ENCODE measurements at regions not wholly inside any gene's neighbourhood (a gene's known extent, or its start where the extent isn't known, plus 50 kb on each side); places are given as distances from the start of the nearest gene placed in this dataset.
A peak's percentile ranks its signal among the peaks of the same experiment; 100 is the strongest.
"Not testable (repeated sequence)": the region's sequence is repeated elsewhere in the genome, so short reads cannot be mapped to it uniquely, and the experiment has no call there.

DNA sequence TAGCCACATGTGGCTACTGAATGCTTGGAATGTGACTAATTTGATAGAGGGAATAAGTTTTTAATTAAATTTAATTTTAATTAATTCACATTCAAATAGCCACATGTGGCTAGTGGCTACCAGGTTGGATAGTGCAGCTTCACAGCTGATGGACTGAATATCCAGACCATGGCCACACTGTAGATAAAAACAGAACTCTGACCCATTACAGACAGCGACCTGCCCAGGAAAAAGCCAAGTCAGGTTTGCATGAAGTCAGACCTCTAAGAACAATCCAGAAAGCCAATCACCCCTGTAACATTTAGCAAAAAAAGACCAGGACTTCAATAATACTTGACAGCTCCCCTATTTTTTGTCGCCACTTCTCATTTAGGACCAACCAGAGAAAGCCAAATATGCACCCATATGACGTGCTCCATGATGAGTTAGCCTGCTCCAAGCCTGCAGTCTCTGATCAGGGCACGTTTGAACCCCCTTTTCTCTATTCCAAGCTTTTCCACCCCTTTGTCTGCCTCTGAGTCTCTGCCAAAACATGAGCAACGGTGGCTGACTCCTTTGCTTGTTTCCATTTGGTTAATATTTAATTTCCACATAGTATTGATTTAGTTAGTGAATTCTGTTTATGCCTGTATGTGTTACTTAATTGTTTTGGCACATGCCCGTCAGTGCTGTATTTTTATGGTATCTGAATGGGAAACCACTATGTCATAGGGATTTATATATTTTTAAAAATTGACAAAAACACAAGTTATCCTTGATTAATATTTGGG lies 636.3 kb downstream of the UTRN start:
- H3K4me3 ChIP-seq (ENCODE audit: low read length): no peak overlapping the region
- no peak for DNase-seq (ENCODE audit: low read depth)
- TF ChIP-seq, protein P1, sequence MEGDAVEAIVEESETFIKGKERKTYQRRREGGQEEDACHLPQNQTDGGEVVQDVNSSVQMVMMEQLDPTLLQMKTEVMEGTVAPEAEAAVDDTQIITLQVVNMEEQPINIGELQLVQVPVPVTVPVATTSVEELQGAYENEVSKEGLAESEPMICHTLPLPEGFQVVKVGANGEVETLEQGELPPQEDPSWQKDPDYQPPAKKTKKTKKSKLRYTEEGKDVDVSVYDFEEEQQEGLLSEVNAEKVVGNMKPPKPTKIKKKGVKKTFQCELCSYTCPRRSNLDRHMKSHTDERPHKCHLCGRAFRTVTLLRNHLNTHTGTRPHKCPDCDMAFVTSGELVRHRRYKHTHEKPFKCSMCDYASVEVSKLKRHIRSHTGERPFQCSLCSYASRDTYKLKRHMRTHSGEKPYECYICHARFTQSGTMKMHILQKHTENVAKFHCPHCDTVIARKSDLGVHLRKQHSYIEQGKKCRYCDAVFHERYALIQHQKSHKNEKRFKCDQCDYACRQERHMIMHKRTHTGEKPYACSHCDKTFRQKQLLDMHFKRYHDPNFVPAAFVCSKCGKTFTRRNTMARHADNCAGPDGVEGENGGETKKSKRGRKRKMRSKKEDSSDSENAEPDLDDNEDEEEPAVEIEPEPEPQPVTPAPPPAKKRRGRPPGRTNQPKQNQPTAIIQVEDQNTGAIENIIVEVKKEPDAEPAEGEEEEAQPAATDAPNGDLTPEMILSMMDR (conservative IDR thresholded peaks at IDR 0.05; ENCODE audit: low read length): no peak

DNA sequence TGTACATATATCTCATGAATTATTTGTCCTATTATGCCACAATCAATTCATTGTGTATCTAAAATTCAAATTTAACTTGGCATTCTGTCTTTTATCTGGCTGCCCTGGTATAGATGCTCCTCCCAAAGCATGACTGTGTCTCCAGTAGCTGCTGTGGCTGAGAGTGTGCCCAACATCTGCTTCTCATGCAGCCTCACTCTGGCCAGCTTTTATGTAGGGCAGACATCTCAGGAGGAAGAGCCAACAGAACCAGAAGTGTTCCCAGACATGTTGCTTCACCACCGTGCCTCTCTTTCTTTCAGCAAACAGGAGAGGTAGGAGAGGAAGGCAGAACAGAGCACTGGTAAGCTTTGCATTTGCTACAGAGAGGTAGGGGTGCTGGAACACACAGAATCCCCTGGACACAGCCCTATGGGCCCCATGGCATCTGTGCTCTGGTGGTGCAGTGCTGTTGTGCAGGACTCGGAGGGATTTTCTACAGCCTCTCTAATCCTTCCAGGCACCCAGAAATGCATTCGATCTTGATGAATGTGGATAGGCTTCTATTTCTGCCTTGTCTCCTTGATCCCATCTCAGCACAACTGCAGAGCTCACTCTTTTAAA lies 637.1 kb downstream of the UTRN start:
- DNase-seq (ENCODE audit: low read depth): peak; percentile 93
- TF ChIP-seq, protein P1 (conservative IDR thresholded peaks at IDR 0.05; ENCODE audit: low read length): no peak
- H3K4me3 ChIP-seq (ENCODE audit: low read length): peak overlapping the region; percentile 23

DNA sequence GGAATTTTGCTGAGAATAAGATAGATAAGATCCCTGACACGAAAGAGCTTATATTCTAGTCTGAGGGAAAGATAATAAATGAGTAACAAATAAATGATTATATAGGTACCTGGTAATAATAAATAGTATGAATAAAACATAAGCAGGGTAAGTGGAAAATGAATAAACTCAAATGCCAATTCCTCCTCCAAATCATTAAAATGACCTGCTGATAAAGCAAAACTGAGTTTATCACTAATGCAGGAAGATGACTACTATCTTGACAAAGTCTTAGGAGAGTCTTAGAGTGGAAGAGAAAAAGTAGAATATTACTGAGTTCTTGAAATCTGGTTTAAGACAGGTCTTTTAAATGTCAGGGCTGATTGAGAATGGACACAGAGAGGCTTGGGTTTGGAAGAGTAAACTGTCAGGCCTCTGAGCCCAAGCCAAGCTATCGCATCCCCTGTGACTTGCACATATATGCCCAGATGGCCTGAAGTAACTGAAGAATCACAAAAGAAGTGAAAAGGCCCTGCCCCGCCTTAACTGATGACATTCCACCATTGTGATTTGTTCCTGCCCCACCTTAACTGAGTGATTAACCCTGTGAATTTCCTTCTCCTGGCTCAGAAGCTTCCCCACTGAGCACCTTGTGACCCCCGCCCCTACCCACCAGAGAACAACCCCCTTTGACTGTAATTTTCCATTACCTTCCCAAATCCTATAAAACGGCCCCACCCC lies 637.8 kb downstream of the UTRN start:
- not testable (repeated sequence) for DNase-seq (ENCODE audit: low read depth); H3K4me3 ChIP-seq (ENCODE audit: low read length)

DNA sequence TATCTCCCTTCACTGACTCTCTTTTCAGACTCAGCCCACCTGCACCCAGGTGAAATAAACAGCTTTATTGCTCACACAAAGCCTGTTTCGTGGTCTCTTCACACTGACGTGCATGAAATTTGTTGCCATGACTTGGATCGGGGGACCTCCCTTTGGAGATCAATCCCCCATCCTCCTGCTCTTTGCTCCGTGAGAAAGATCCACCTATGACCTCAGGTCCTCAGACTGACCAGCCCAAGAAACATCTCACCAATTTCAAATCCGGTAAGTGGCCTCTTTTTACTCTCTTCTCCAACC lies 638.3 kb downstream of the UTRN start:
- DNase-seq (ENCODE audit: low read depth); H3K4me3 ChIP-seq (ENCODE audit: low read length): not testable (repeated sequence)

DNA sequence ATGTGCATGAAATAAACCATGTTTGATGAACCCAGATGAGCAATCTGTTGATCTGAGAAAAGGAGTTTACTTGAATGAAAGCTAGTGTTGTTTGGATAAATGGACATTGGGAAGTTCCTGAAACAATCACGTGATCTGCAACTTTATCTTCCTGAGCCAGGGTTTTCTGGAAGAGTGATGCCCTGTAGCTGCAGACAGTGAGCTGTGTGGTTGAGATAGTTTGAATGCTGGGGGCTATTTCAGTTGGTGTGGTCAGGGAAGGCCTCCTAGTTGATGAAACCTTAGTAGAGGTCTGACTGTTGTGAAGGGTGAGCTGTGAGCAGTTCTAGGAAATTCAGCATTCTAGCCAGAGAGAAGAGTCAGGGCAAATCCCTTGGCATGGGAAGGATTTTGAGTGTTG lies 643.7 kb downstream of the UTRN start:
- no peak for DNase-seq (ENCODE audit: low read depth)
- H3K4me3 ChIP-seq (ENCODE audit: low read length): no peak overlapping the region
- TF ChIP-seq, protein P1 (conservative IDR thresholded peaks at IDR 0.05; ENCODE audit: low read length): no peak

DNA sequence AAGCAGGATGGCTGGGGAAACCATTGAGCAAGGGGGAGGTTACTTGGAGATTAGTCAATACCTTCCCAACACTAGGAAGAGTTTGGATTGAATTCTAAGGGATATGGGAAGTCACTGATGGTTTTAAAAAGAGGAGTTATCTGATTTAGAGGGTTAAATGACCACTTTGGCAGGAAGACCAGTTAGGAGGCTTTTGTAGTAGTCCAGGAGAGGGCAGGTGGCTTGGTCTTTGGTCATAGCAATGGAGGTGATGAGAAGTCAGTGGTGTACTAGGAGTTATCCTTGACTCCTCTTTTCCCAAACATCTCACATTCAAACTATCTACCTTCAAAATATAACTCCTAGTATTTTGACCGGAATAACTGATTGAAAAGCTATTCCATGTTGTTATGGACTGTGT lies 644.1 kb downstream of the UTRN start:
- DNase-seq (ENCODE audit: low read depth): no peak
- no peak overlapping the region for H3K4me3 ChIP-seq (ENCODE audit: low read length)
- TF ChIP-seq, protein P1 (conservative IDR thresholded peaks at IDR 0.05; ENCODE audit: low read length): no peak

DNA sequence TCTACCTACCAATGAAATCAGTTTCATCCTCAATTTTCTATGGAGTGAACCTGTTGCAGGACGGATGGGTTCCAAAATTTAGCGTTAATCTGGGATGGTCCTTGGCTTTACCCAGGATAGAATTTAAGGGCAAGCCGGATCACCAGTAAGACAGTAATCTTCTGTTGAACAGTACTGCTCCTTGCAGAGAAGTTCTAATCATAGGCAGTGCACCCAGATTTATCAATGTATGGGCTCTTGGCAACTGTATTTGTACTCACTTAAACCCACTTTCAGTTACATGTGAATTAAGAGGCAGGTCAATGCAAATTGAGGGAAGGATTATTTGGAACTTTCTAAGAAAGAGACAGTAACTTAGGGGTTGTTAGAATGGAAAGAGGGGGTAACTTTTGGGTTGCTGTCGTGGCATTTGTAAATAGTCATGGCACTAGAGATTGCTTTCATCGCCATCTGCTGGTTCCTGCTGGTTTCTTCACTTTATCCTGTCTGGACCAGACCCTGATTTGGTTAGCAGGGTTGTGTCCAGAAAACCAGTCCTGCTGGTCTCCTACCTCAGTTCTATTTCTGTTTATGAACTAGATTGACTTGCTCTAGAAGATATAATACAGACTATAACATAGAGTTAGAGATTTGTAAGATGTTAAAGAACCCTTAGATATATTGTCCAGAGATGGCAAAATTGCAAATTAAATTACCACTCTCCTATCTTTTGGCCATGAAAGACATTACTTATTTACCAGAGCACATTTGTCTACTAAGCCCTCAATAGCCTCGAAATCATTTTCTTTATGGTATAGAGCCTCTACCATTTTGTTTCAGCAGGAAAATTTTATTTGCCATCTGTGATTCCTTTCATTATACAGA lies 646.3 kb downstream of the UTRN start:
- DNase-seq (ENCODE audit: low read depth): peak; percentile 50
- H3K4me3 ChIP-seq (ENCODE audit: low read length): no peak overlapping the region
- TF ChIP-seq, protein P1 (conservative IDR thresholded peaks at IDR 0.05; ENCODE audit: low read length): peak; percentile 80

All from AG10803 (cell line).